PC-9 (cell line): ENCODE measurements at regions not wholly inside any gene's neighbourhood (a gene's known extent, or its start where the extent isn't known, plus 50 kb on each side); places are given as distances from the start of the nearest gene placed in this dataset.

Experiments
- BruUV-seq: library from RNA; stranded (reverse); fragments of 400-500 nt; replicated peaks from 2 replicates; lab custom pipeline; 2021; lab: Mats Ljungman, UMichigan
- CTCF ChIA-PET: fragments of 300-600 bp; sonication (Branson Sonifier 250); formaldehyde crosslinking; loops from one replicate; lab custom pipeline; 2022; ENCODE audit warnings: antibody characterized with exemption; lab: Charles Lee
- POLR2A ChIA-PET: fragments of 300-600 bp; sonication (Branson Sonifier 250); formaldehyde crosslinking; loops from one replicate; lab custom pipeline; 2022; ENCODE audit warnings: antibody characterized with exemption; ENCODE audit not compliant: unreplicated experiment; lab: Charles Lee
- DNase-seq, 2 experiments: peaks; one replicate each; pipeline versions ENCODE4 v3.0.0 to v3.0.0-alpha.2; 2015 to 2022; ENCODE audit warnings: mixed read lengths in 1 of 2
- H2AFZ ChIP-seq: fragments of 200-600 bp; sonication (generic); 2 replicates; pipeline ENCODE4 v1.8.1; 2017; ENCODE audit warnings: antibody characterized with exemption
- H3F3A ChIP-seq: fragments of 200-600 bp; sonication (generic); 2 replicates; pipeline ENCODE4 v1.8.1; 2017; ENCODE audit warnings: antibody characterized with exemption, mild to moderate bottlenecking, low read depth; ENCODE audit not compliant: insufficient read depth
- H3K27ac ChIP-seq: fragments of 200-600 bp; sonication (generic); 2 replicates; pipeline ENCODE4 v1.6.1; 2016; ENCODE audit warnings: mixed run types
- H3K27me3 ChIP-seq: fragments of 200-600 bp; sonication (generic); 2 replicates; pipeline ENCODE4 v1.6.1; 2016; ENCODE audit warnings: low read depth, mixed run types; ENCODE audit not compliant: insufficient read depth
- H3K36me3 ChIP-seq: fragments of 200-600 bp; sonication (generic); 2 replicates; pipeline ENCODE4 v1.6.1; 2016; ENCODE audit warnings: low read depth, mixed run types
- H3K4me1 ChIP-seq: fragments of 200-600 bp; sonication (generic); replicated peaks from 2 replicates; pipeline ENCODE4 v1.6.1; 2016; ENCODE audit warnings: mixed run types; ENCODE audit not compliant: insufficient read depth
- H3K4me2 ChIP-seq: fragments of 200-600 bp; sonication (generic); 2 replicates; pipeline ENCODE4 v1.6.1; 2017; ENCODE audit warnings: mixed run types
- H3K4me3 ChIP-seq: fragments of 200-600 bp; sonication (generic); 2 replicates; pipeline ENCODE4 v1.6.1; 2016; ENCODE audit warnings: mixed run types
- H3K79me2 ChIP-seq: fragments of 200-600 bp; sonication (generic); 2 replicates; pipeline ENCODE4 v1.6.1; 2017; ENCODE audit warnings: low read depth, mixed run types
- H3K9me2 ChIP-seq: fragments of 200-600 bp; sonication (generic); 2 replicates; pipeline ENCODE4 v1.8.1; 2017; ENCODE audit warnings: mild to moderate bottlenecking; ENCODE audit not compliant: insufficient read depth
- H3K9me3 ChIP-seq: fragments of 200-600 bp; sonication (generic); 2 replicates; pipeline ENCODE4 v1.8.1; 2016; ENCODE audit warnings: low read depth; ENCODE audit not compliant: insufficient read depth
- H4K20me1 ChIP-seq: fragments of 200-600 bp; sonication (generic); 2 replicates; pipeline ENCODE4 v1.8.1; 2017; ENCODE audit not compliant: insufficient read depth
- CTCF ChIP-seq: fragments of 200-600 bp; sonication (generic); conservative IDR thresholded peaks from 2 replicates; pipeline ENCODE4 v1.6.1; 2017; ENCODE audit warnings: mixed run types, antibody characterized with exemption, mild to moderate bottlenecking, moderate library complexity
- EZH2 ChIP-seq: fragments of 200-600 bp; sonication (generic); IDR thresholded peaks from 2 replicates; pipeline ENCODE4 v1.8.0; 2017; ENCODE audit warnings: antibody characterized with exemption, low read depth
- intact Hi-C: fragments of 100-400 bp; cut with micrococcal nuclease; formaldehyde crosslinking; loops from one replicate; pipeline ENCODE4 v1.10.0; 2022; ENCODE audit not compliant: unreplicated experiment

GRCh38 chr2:220499225-220499624 lies 871.8 kb downstream of the SLC4A3 start:
- CTCF ChIA-PET: interaction anchor here (1.0 kb wide), 1 partner anchor 763 kb away, joined by 3 read pairs; no protein-coding TSS in a partner anchor

GRCh38 chr2:220502539-220502938 lies 875.1 kb downstream of the SLC4A3 start:
- no TSS peak for BruUV-seq
- Histone ChIP-seq H4K20me1 (no peaks in the 10 kb centered on the region), H3K4me1 (peaks cover 27% of the 10 kb centered on the region), H3K9me3 (peaks cover 4% of the 10 kb centered on the region; the same call in 1 of the 2 replicates), H3F3A (no peaks in the 10 kb centered on the region; the same call in 1 of the 2 replicates), H3K27ac (no peak overlapping the region), H3K36me3 (no peaks in the 10 kb centered on the region), H3K9me2 (no peaks in the 10 kb centered on the region), H2AFZ (no peak overlapping the region), H3K4me2 (no peak overlapping the region), H3K27me3 (no peaks in the 10 kb centered on the region), H3K79me2 (no peaks in the 10 kb centered on the region), H3K4me3 (no peak overlapping the region)
- ChIA-PET POLR2A (no interaction called here), CTCF (no interaction called here)
- DNase-seq: no peak
- TF ChIP-seq EZH2: no peak
- TF ChIP-seq CTCF: no peak
- intact Hi-C loops: no loop called here

More at GRCh38 chr2:220499225-220499624, 871.8 kb downstream of the SLC4A3 start:
- intact Hi-C loops: no loop called here
- TF ChIP-seq CTCF: no peak
- no peak for TF ChIP-seq EZH2
- peaks cover 13% of the 10 kb centered on the region for H3K4me1 ChIP-seq
- no peaks in the 10 kb centered on the region for H3K27me3 ChIP-seq
- H3K4me2 ChIP-seq: no peak overlapping the region
- POLR2A ChIA-PET: no interaction called here
- H3K27ac ChIP-seq: peak overlapping the region; percentile 32; the same call in 1 of the 2 replicates
- no peaks in the 10 kb centered on the region for H4K20me1 ChIP-seq
- peak in 1 of 2 experiments; percentile 41 for DNase-seq
- no peak overlapping the region for H3K4me3 ChIP-seq
- no peaks in the 10 kb centered on the region; the same call in 1 of the 2 replicates for H3F3A ChIP-seq
- peaks cover 4% of the 10 kb centered on the region; the same call in 1 of the 2 replicates for H3K9me3 ChIP-seq
- BruUV-seq: no TSS peak
- no peaks in the 10 kb centered on the region for H3K9me2 ChIP-seq
- no peaks in the 10 kb centered on the region for H3K79me2 ChIP-seq
- H3K36me3 ChIP-seq: no peaks in the 10 kb centered on the region
- H2AFZ ChIP-seq: no peak overlapping the region

GRCh38 chr2:220503431-220503830 lies 876.0 kb downstream of the SLC4A3 start:
- Histone ChIP-seq H3K4me2 (no peak overlapping the region), H4K20me1 (no peaks in the 10 kb centered on the region), H3K27me3 (no peaks in the 10 kb centered on the region), H3F3A (no peaks in the 10 kb centered on the region; the same call in 1 of the 2 replicates), H3K36me3 (no peaks in the 10 kb centered on the region), H3K4me1 (peaks cover 27% of the 10 kb centered on the region), H2AFZ (no peak overlapping the region), H3K4me3 (no peak overlapping the region), H3K27ac (no peak overlapping the region), H3K9me3 (peaks cover 4% of the 10 kb centered on the region; the same call in 1 of the 2 replicates), H3K9me2 (no peaks in the 10 kb centered on the region), H3K79me2 (no peaks in the 10 kb centered on the region)
- BruUV-seq: no TSS peak
- no peak for TF ChIP-seq EZH2
- no peak for TF ChIP-seq CTCF
- DNase-seq: no peak
- ChIA-PET POLR2A (no interaction called here), CTCF (no interaction called here)
- intact Hi-C loops: no loop called here
